ENCODE measurements at regions not wholly inside any gene's neighbourhood (a gene's known extent, or its start where the extent isn't known, plus 50 kb on each side); places are given as distances from the start of the nearest gene placed in this dataset.

GRCh38 chr4:180640193-180640592 is 1603.0 kb upstream of the TENM3 start:
- DNase-seq (ENCODE audit: low read depth), result no peak
- H3K4me3 ChIP-seq (replicated peaks; ENCODE audit: low read depth, low read length), result no peak overlapping the region
- no peak for TF ChIP-seq CTCF (IDR thresholded peaks at IDR 0.05; ENCODE audit: low read length, missing control alignments)

GRCh38 chr4:180641495-180641894 is 1601.7 kb upstream of the TENM3 start:
- no peak overlapping the region for H3K4me3 ChIP-seq (replicated peaks; ENCODE audit: low read depth, low read length)
- no peak for TF ChIP-seq CTCF (IDR thresholded peaks at IDR 0.05; ENCODE audit: low read length, missing control alignments)

GRCh38 chr4:180642732-180643131 is 1600.5 kb upstream of the TENM3 start:
- TF ChIP-seq CTCF (IDR thresholded peaks at IDR 0.05; ENCODE audit: low read length, missing control alignments), result no peak
- no peak for DNase-seq (ENCODE audit: low read depth)
- H3K4me3 ChIP-seq (replicated peaks; ENCODE audit: low read depth, low read length), result no peak overlapping the region

More at GRCh38 chr4:180641495-180641894, 1601.7 kb upstream of the TENM3 start:
- no peak for DNase-seq (ENCODE audit: low read depth)

- no peak for DNase-seq (ENCODE audit: low read depth)
- H3K4me3 ChIP-seq (replicated peaks; ENCODE audit: low read depth, low read length), result no peak overlapping the region
- TF ChIP-seq CTCF (IDR thresholded peaks at IDR 0.05; ENCODE audit: low read length, missing control alignments), result no peak
These were observed 1592.9 kb upstream of the TENM3 start for GRCh38 chr4:180650273-180650672.

GRCh38 chr4:180652533-180652932 is 1590.7 kb upstream of the TENM3 start:
- no peak overlapping the region for H3K4me3 ChIP-seq (replicated peaks; ENCODE audit: low read depth, low read length)
- no peak for DNase-seq (ENCODE audit: low read depth)
- TF ChIP-seq CTCF (IDR thresholded peaks at IDR 0.05; ENCODE audit: low read length, missing control alignments), result no peak

- no peak for DNase-seq (ENCODE audit: low read depth)
- no peak for TF ChIP-seq CTCF (IDR thresholded peaks at IDR 0.05; ENCODE audit: low read length, missing control alignments)
- no peak overlapping the region for H3K4me3 ChIP-seq (replicated peaks; ENCODE audit: low read depth, low read length)
These were observed 1587.3 kb upstream of the TENM3 start for GRCh38 chr4:180655886-180656285.

GRCh38 chr4:180657881-180658280 is 1585.3 kb upstream of the TENM3 start:
- DNase-seq (ENCODE audit: low read depth), result no peak
- no peak for TF ChIP-seq CTCF (IDR thresholded peaks at IDR 0.05; ENCODE audit: low read length, missing control alignments)
- no peak overlapping the region for H3K4me3 ChIP-seq (replicated peaks; ENCODE audit: low read depth, low read length)
